ENCODE measurements at regions not wholly inside any gene's neighbourhood (a gene's known extent, or its start where the extent isn't known, plus 50 kb on each side); places are given as distances from the start of the nearest gene placed in this dataset.

DNA sequence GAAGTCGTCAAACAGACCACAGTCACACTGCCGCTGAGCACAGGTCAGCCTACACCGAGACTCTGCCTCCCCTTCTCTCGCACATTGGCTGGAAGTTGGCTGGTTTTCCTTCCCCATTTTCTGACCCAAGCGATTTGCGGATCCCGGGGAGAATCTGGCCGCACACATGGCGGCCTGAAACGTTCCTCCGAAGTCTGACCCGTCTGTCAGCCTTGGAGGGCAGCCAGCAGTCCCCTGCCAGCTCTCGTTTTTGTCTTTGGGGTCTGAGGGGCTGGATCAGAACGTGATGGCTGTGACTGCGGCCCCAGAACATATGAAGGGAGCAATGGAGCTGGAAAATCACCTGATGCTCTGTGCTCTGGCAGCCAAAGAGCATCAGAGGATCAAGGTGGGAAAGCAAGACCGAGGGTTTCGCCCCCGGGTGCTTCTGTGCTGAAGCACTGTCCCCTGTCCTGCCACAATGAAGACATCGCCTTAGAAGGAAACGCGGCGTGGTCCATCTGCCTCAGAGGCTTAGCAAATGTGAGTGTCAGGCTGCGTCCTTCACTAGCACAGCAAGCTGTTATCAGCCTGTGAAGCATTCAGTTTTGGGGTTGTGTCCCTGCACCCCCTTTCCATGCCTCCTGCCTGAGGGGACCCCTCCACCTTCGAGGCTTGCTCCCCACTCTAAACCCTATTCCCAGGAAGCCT, 119.3 kb upstream of the SHH start:
- Histone ChIP-seq H3K18ac (ENCODE audit: low read depth, low read length) (no peak overlapping the region), H3K9ac (ENCODE audit: low read depth, low read length) (no peak overlapping the region), H3K4me1 (ENCODE audit: control insufficient read depth, insufficient read depth, low read length) (no peaks in the 10 kb centered on the region), H2BK5ac (ENCODE audit: low read depth, low read length, poor library complexity, severe bottlenecking) (no peak overlapping the region), H3K23ac (ENCODE audit: low read depth, low read length) (no peak overlapping the region), H4K5ac (ENCODE audit: low read depth, low read length) (no peak overlapping the region), H3K9me1 (ENCODE audit: insufficient read depth, low read length) (no peaks in the 10 kb centered on the region), H2AK5ac (ENCODE audit: low read depth, low read length) (no peak overlapping the region), H3K27ac (ENCODE audit: insufficient read depth, low read length) (no peak overlapping the region), H3K56ac (ENCODE audit: extremely low read depth, insufficient read depth, low read length) (no peak overlapping the region), H3K9me3 (ENCODE audit: control insufficient read depth, insufficient read depth, low read length) (peaks cover 24% of the 10 kb centered on the region), H2BK20ac (ENCODE audit: low read depth, low read length) (no peak overlapping the region), H4K8ac (ENCODE audit: low read depth in 2 of 2, low read length in 2 of 2) (no peak overlapping the region), H2BK15ac (ENCODE audit: low read depth, low read length) (no peak overlapping the region), H3K4ac (ENCODE audit: low read depth, low read length) (no peak overlapping the region), H4K20me1 (ENCODE audit: insufficient read depth, low read length) (no peaks in the 10 kb centered on the region), H3K36me3 (ENCODE audit: control insufficient read depth, insufficient read depth, low read length) (no peaks in the 10 kb centered on the region), H3K4me2 (ENCODE audit: low read depth, low read length) (no peak overlapping the region), H2AK9ac (replicated peaks; ENCODE audit: low read depth, low read length, poor library complexity) (no peak overlapping the region), H3K14ac (replicated peaks; ENCODE audit: low read depth, low read length) (no peak overlapping the region), H4K91ac (ENCODE audit: insufficient read depth, low read depth, low read length) (no peak overlapping the region), H3K4me3 (ENCODE audit: insufficient read depth, low read depth, low read length) (no peak overlapping the region), H2BK120ac (ENCODE audit: low read depth, low read length) (no peak overlapping the region), H3K27me3 (ENCODE audit: control insufficient read depth, insufficient read depth, low read length) (no peaks in the 10 kb centered on the region), H2AFZ (replicated peaks; ENCODE audit: low read length, poor library complexity) (no peak overlapping the region), H3K79me1 (ENCODE audit: low read depth in 1 of 2, low read length in 2 of 2) (no peaks in the 10 kb centered on the region)
- TF ChIP-seq CHD1 (IDR thresholded peaks at IDR 0.05; ENCODE audit: low read depth, low read length) (no peak), MXI1 (IDR thresholded peaks at IDR 0.05; ENCODE audit: borderline replicate concordance, low read depth, low read length) (no peak)
- TF ChIP-seq, protein P1, sequence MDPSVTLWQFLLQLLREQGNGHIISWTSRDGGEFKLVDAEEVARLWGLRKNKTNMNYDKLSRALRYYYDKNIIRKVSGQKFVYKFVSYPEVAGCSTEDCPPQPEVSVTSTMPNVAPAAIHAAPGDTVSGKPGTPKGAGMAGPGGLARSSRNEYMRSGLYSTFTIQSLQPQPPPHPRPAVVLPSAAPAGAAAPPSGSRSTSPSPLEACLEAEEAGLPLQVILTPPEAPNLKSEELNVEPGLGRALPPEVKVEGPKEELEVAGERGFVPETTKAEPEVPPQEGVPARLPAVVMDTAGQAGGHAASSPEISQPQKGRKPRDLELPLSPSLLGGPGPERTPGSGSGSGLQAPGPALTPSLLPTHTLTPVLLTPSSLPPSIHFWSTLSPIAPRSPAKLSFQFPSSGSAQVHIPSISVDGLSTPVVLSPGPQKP (IDR thresholded peaks at IDR 0.05; ENCODE audit: borderline replicate concordance, low read depth, low read length), result no peak
- WGBS, 2 experiments (ENCODE audit: extremely low coverage in 2 of 2, insufficient read length in 1 of 2), result 53% methylated on average over 18 of the region's 24 CpGs; no CpG with 5 or more reads in 1 of the 2 experiments
- dilution Hi-C loops (cut with HindIII; ENCODE audit: low sequenced_read_pairs, unreplicated experiment) (no loop called here), in situ Hi-C loops (cut with MboI; ENCODE audit: low sequenced_read_pairs) (no loop called here), intact Hi-C loops (cut with micrococcal nuclease) (no loop called here)
- ChIA-PET POLR2A (ENCODE audit: unreplicated experiment) (no interaction called here), CTCF (no interaction called here)
- BruUV-seq (replicated peaks), result no TSS peak
- ATAC-seq (ENCODE audit: low read depth) (no peak), DNase-seq (no peak)
